K562 (cell line): ENCODE measurements at regions not wholly inside any gene's neighbourhood (a gene's known extent, or its start where the extent isn't known, plus 50 kb on each side); places are given as distances from the start of the nearest gene placed in this dataset.

ENCODE experiments used
- AFF4 ChIP-seq: sonication (generic); formaldehyde crosslinking; IDR thresholded peaks from 2 replicates; pipeline ENCODE4 v1.8.0; 2023; ENCODE audit warnings: mild to moderate bottlenecking, missing genetic modification reagents
- BCOR ChIP-seq: fragments of 450-650 bp; IDR thresholded peaks from 2 replicates; pipeline ENCODE4 v1.6.1; 2016
- CBFA2T2 ChIP-seq: fragments of 450-650 bp; conservative IDR thresholded peaks from 2 replicates; pipeline ENCODE4 v1.6.1; 2017; ENCODE audit warnings: mild to moderate bottlenecking
- CCNT2 ChIP-seq: IDR thresholded peaks from 2 replicates; pipeline ENCODE4 v1.6.1; 2011; ENCODE audit warnings: borderline replicate concordance, low read depth, mild to moderate bottlenecking, moderate library complexity, mixed read lengths, low read length; ENCODE audit not compliant: insufficient read length; ENCODE audit errors: extremely low read depth
- DPF2 ChIP-seq: fragments of 450-650 bp; IDR thresholded peaks from 2 replicates; pipeline ENCODE4 v1.6.1; 2016
- HDAC3 ChIP-seq: fragments of 450-650 bp; IDR thresholded peaks from 2 replicates; pipeline ENCODE4 v1.6.1; 2018; ENCODE audit warnings: borderline replicate concordance, mild to moderate bottlenecking, moderate library complexity; ENCODE audit not compliant: partially characterized antibody
- HDAC8 ChIP-seq: fragments of 450-650 bp; IDR thresholded peaks from 2 replicates; pipeline ENCODE4 v1.6.1; 2016; ENCODE audit warnings: mild to moderate bottlenecking, missing genetic modification characterization, moderate library complexity, missing compliant biosample characterization
- KAT7 ChIP-seq: sonication (generic); formaldehyde crosslinking; IDR thresholded peaks from 2 replicates; pipeline ENCODE4 v1.8.0; 2022; ENCODE audit warnings: missing genetic modification reagents, mild to moderate bottlenecking, borderline replicate concordance
- KLF13 ChIP-seq: fragments of 450-650 bp; IDR thresholded peaks from 2 replicates; pipeline ENCODE4 v1.6.1; 2016; ENCODE audit warnings: missing genetic modification characterization, low read depth, mild to moderate bottlenecking, missing compliant biosample characterization, moderate library complexity, borderline replicate concordance
- LCOR ChIP-seq: sonication (generic); formaldehyde crosslinking; IDR thresholded peaks from 2 replicates; pipeline ENCODE4 v1.8.0; 2022; ENCODE audit warnings: mild to moderate bottlenecking, missing genetic modification reagents
- RCOR1 ChIP-seq, 2 experiments: IDR thresholded peaks; 2 replicates each; pipeline ENCODE4 v1.6.1; 2012; ENCODE audit warnings: low read depth in 2 of 2, low read length in 2 of 2, borderline replicate concordance in 1 of 2, improper control_type of control experiment in 1 of 2
- TBP ChIP-seq: optimal IDR thresholded peaks from 2 replicates; pipeline ENCODE3; 2011; ENCODE audit warnings: low read depth, low read length, improper control_type of control experiment
- ZBTB40 ChIP-seq, 2 experiments: fragments of 450-650 bp in 1 of 2; sonication (generic) in 1 of 2; formaldehyde crosslinking in 1 of 2; IDR thresholded peaks; 2 replicates each; pipeline versions ENCODE4 v1.7.1 to v1.9.0; 2016 to 2022; ENCODE audit warnings: inconsistent platforms in 1 of 2, mild to moderate bottlenecking in 1 of 2, missing genetic modification reagents in 1 of 2
- ZFX ChIP-seq: sonication (generic); formaldehyde crosslinking; IDR thresholded peaks from 2 replicates; pipeline ENCODE4 v1.8.0; 2022; ENCODE audit warnings: mild to moderate bottlenecking, missing genetic modification reagents, moderate library complexity

- TF ChIP-seq ZBTB40 (IDR thresholded peaks at IDR 0.05): 0 out of 2 replicates have a peak, but pooled peaks have one; percentile 27
- no peak for TF ChIP-seq ZBTB40 (CRISPR knock-in tag; IDR thresholded peaks at IDR 0.05)
- peak; percentile 85 for TF ChIP-seq KLF13
- TF ChIP-seq TBP: peak; percentile 51
- peak; percentile 82; the same call in 1 of the 2 replicates for TF ChIP-seq AFF4 (CRISPR knock-in tag)
- TF ChIP-seq CCNT2: peak; percentile 37
- TF ChIP-seq HDAC3: no peak
- TF ChIP-seq CBFA2T2: peak; percentile 74
- TF ChIP-seq ZFX: peak; percentile 51; the same call in 1 of the 2 replicates
- peak; percentile 66 for TF ChIP-seq BCOR
- TF ChIP-seq HDAC8 (tag): no peak
- peak; percentile 53; the same call in 1 of the 2 replicates for TF ChIP-seq DPF2
- peak; percentile 95 for TF ChIP-seq LCOR (CRISPR knock-in tag)
- TF ChIP-seq KAT7 (CRISPR knock-in tag): peak; percentile 95; the same call in 1 of the 2 replicates
- TF ChIP-seq RCOR1 (IDR thresholded peaks at IDR 0.05; ENCODE audit: borderline replicate concordance in 1 of 2, low read depth in 2 of 2, low read length in 2 of 2): peak in 1 of 2 experiments; percentile 54; a peak in 3 of 4 replicates
Observed at GRCh38 chr2:9142551-9143263, 63.9 kb upstream of the ASAP2 start (continued).
